ENCODE measurements at regions not wholly inside any gene's neighbourhood (a gene's known extent, or its start where the extent isn't known, plus 50 kb on each side); places are given as distances from the start of the nearest gene placed in this dataset.

- H3K9me3 Mint-ChIP-seq = no peaks in the 10 kb centered on the region
- no peaks in the 10 kb centered on the region for H3K36me3 Mint-ChIP-seq
- no peak overlapping the region for H3K27ac Mint-ChIP-seq
- Histone ChIP-seq H3K36me3 (ENCODE audit: control insufficient read depth, insufficient read depth, low read length) (no peaks in the 10 kb centered on the region), H3K4me1 (ENCODE audit: control insufficient read depth, insufficient read depth, low read length) (no peaks in the 10 kb centered on the region), H3K27me3 (ENCODE audit: control insufficient read depth, insufficient read depth, low read length) (no peaks in the 10 kb centered on the region), H3K4me3 (ENCODE audit: low read length) (no peak overlapping the region), H3K9me3 (ENCODE audit: control insufficient read depth, insufficient read depth, low read length) (no peaks in the 10 kb centered on the region), H3K27ac (ENCODE audit: low read length) (no peak overlapping the region)
- H3K27me3 Mint-ChIP-seq (ENCODE audit: low read depth in 2 of 2) = peaks cover 7 to 20% of the 10 kb centered on the region in 2 donors
- H3K4me1 Mint-ChIP-seq = no peaks in the 10 kb centered on the region
- intact Hi-C loops (cut with micrococcal nuclease) = no loop called here
- TF ChIP-seq, protein P1, sequence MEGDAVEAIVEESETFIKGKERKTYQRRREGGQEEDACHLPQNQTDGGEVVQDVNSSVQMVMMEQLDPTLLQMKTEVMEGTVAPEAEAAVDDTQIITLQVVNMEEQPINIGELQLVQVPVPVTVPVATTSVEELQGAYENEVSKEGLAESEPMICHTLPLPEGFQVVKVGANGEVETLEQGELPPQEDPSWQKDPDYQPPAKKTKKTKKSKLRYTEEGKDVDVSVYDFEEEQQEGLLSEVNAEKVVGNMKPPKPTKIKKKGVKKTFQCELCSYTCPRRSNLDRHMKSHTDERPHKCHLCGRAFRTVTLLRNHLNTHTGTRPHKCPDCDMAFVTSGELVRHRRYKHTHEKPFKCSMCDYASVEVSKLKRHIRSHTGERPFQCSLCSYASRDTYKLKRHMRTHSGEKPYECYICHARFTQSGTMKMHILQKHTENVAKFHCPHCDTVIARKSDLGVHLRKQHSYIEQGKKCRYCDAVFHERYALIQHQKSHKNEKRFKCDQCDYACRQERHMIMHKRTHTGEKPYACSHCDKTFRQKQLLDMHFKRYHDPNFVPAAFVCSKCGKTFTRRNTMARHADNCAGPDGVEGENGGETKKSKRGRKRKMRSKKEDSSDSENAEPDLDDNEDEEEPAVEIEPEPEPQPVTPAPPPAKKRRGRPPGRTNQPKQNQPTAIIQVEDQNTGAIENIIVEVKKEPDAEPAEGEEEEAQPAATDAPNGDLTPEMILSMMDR (IDR thresholded peaks at IDR 0.05) = no peak
- DNase-seq = no peak
- ATAC-seq = no peak
- H3K4me3 Mint-ChIP-seq = no peak overlapping the region
- WGBS (ENCODE audit: insufficient coverage) = 92% methylated on average over 2 of the region's 2 CpGs
Measured at GRCh38 chr1:182244451-182244850, 147.1 kb downstream of the GLUL start.

GRCh38 chr1:182242641-182243040, 148.9 kb downstream of the GLUL start:
- Mint-ChIP-seq H3K9me3 (no peaks in the 10 kb centered on the region), H3K27ac (no peak overlapping the region), H3K27me3 (ENCODE audit: low read depth in 2 of 2) (peaks cover 7 to 20% of the 10 kb centered on the region in 2 donors), H3K4me1 (no peaks in the 10 kb centered on the region), H3K4me3 (no peak overlapping the region), H3K36me3 (no peaks in the 10 kb centered on the region)
- no peaks in the 10 kb centered on the region for H3K36me3 ChIP-seq (ENCODE audit: control insufficient read depth, insufficient read depth, low read length)
- DNase-seq = no peak
- no peak overlapping the region for H3K4me3 ChIP-seq (ENCODE audit: low read length)
- no peaks in the 10 kb centered on the region for H3K27me3 ChIP-seq (ENCODE audit: control insufficient read depth, insufficient read depth, low read length)
- ATAC-seq = no peak
- H3K4me1 ChIP-seq (ENCODE audit: control insufficient read depth, insufficient read depth, low read length) = no peaks in the 10 kb centered on the region
- H3K9me3 ChIP-seq (ENCODE audit: control insufficient read depth, insufficient read depth, low read length) = no peaks in the 10 kb centered on the region
- TF ChIP-seq, protein P1 (IDR thresholded peaks at IDR 0.05) = no peak
- H3K27ac ChIP-seq (ENCODE audit: low read length) = no peak overlapping the region
- intact Hi-C loops (cut with micrococcal nuclease) = no loop called here

DNA sequence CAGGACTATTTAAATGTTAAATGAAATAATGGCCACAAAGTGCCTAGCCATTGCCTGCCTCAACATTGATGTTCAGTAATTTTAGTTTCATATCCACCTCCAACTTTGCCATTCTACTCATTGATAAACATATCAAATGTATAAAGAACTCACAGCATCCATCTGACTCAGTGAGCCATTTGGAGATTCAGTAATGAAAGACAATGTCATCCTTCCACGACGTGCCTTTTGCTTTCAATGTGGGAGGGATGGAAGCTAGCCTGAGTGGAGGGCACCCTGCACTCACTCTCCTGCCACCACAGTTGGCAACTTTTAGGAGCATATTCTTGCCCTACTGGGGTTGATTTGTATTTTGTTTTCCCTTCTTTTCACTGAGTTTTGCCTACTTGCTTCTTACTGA, 151.5 kb downstream of the GLUL start:
- H3K4me3 ChIP-seq (ENCODE audit: low read length) = no peak overlapping the region
- no peaks in the 10 kb centered on the region for H3K4me1 ChIP-seq (ENCODE audit: control insufficient read depth, insufficient read depth, low read length)
- H3K27ac ChIP-seq (ENCODE audit: low read length) = no peak overlapping the region
- Mint-ChIP-seq H3K4me3 (no peak overlapping the region), H3K27me3 (ENCODE audit: low read depth in 2 of 2) (peaks cover 7 to 20% of the 10 kb centered on the region in 2 donors), H3K4me1 (peaks cover 0 to 5% of the 10 kb centered on the region in 2 donors), H3K9me3 (no peaks in the 10 kb centered on the region), H3K27ac (no peak overlapping the region), H3K36me3 (no peaks in the 10 kb centered on the region)
- no peaks in the 10 kb centered on the region for H3K9me3 ChIP-seq (ENCODE audit: control insufficient read depth, insufficient read depth, low read length)
- no peak for DNase-seq
- intact Hi-C loops (cut with micrococcal nuclease) = no loop called here
- 100% methylated on average over 2 of the region's 2 CpGs for WGBS (ENCODE audit: insufficient coverage)
- no peaks in the 10 kb centered on the region for H3K27me3 ChIP-seq (ENCODE audit: control insufficient read depth, insufficient read depth, low read length)
- no peaks in the 10 kb centered on the region for H3K36me3 ChIP-seq (ENCODE audit: control insufficient read depth, insufficient read depth, low read length)
- TF ChIP-seq, protein P1 (IDR thresholded peaks at IDR 0.05) = no peak
- ATAC-seq = no peak

DNA sequence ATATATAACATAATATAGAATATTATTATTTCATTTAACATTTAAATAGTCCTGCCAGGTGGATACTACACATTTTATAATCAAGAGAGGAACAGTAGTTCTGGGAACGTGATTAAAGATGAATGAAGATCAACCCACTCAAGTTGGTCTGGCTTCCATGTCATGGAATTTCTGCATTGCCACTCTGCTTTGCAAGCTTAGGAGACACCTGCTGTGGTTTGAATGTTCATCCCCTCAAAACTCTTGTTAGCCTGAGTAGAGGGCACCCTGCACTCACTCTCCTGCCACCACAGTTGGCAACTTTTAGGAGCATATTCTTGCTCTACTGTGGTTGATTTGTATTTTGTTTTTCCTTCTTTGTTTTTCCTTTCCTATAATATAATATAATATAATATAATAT, 153.2 kb downstream of the GLUL start:
- Histone ChIP-seq H3K4me3 (ENCODE audit: low read length) (no peak overlapping the region), H3K9me3 (ENCODE audit: control insufficient read depth, insufficient read depth, low read length) (no peaks in the 10 kb centered on the region), H3K4me1 (ENCODE audit: control insufficient read depth, insufficient read depth, low read length) (no peaks in the 10 kb centered on the region), H3K36me3 (ENCODE audit: control insufficient read depth, insufficient read depth, low read length) (no peaks in the 10 kb centered on the region), H3K27ac (ENCODE audit: low read length) (no peak overlapping the region), H3K27me3 (ENCODE audit: control insufficient read depth, insufficient read depth, low read length) (no peaks in the 10 kb centered on the region)
- TF ChIP-seq, protein P1 (IDR thresholded peaks at IDR 0.05) = no peak
- Mint-ChIP-seq H3K27me3 (ENCODE audit: low read depth in 2 of 2) (peaks cover 7 to 20% of the 10 kb centered on the region in 2 donors), H3K36me3 (no peaks in the 10 kb centered on the region), H3K4me3 (no peak overlapping the region), H3K4me1 (peaks cover 0 to 5% of the 10 kb centered on the region in 2 donors), H3K27ac (no peak overlapping the region), H3K9me3 (no peaks in the 10 kb centered on the region)
- intact Hi-C loops (cut with micrococcal nuclease) = no loop called here
- WGBS (ENCODE audit: insufficient coverage) = 100% methylated on average over 1 of the region's 1 CpG
- ATAC-seq (no peak), DNase-seq (no peak)
